ENCODE measurements at regions not wholly inside any gene's neighbourhood (a gene's known extent, or its start where the extent isn't known, plus 50 kb on each side); places are given as distances from the start of the nearest gene placed in this dataset.
"Not testable (repeated sequence)": the region's sequence is repeated elsewhere in the genome, so short reads cannot be mapped to it uniquely, and the experiment has no call there.

GRCh38 chr2:195574312-195574711 is 82.7 kb upstream of the SLC39A10 start:
- H3K36me3 Mint-ChIP-seq (ENCODE audit: insufficient read depth, unreplicated experiment), result no peaks in the 10 kb centered on the region
- no TSS peak for BruUV-seq (replicated peaks)
- no peak overlapping the region for H3K4me3 Mint-ChIP-seq (ENCODE audit: unreplicated experiment)
- no peaks in the 10 kb centered on the region for H3K27me3 Mint-ChIP-seq (ENCODE audit: insufficient read depth, unreplicated experiment)
- ChIA-PET CTCF (interaction anchor here (0.6 to 4.9 kb wide), 6 partner anchors 8 to 265 kb away, joined by 3 to 46 read pairs (median 3); partner anchors contain the start of gene SLC39A10), POLR2A (interaction anchor here (0.6 to 4.2 kb wide), 7 partner anchors 9 to 593 kb away, joined by 3 to 22 read pairs (median 3); no protein-coding TSS in a partner anchor)
- H3K9me3 Mint-ChIP-seq (ENCODE audit: unreplicated experiment), result no peaks in the 10 kb centered on the region
- no peak for DNase-seq (ENCODE audit: unreplicated experiment)
- no peak for TF ChIP-seq CTCF (IDR thresholded peaks at IDR 0.05; ENCODE audit: unreplicated experiment)
- peaks cover 15% of the 10 kb centered on the region for H3K4me1 Mint-ChIP-seq (ENCODE audit: insufficient read depth, unreplicated experiment)
- intact Hi-C loops (cut with micrococcal nuclease), result loop anchor here (10.0 kb wide), 1 partner anchor 490 kb away; the partner anchor contains the start of gene DNAH7
- H3K27ac Mint-ChIP-seq (ENCODE audit: low read depth, unreplicated experiment), result no peak overlapping the region

GRCh38 chr2:195572895-195573683 is 83.9 kb upstream of the SLC39A10 start:
- H3K36me3 Mint-ChIP-seq (ENCODE audit: insufficient read depth, unreplicated experiment), result no peaks in the 10 kb centered on the region
- TF ChIP-seq CTCF (IDR thresholded peaks at IDR 0.05; ENCODE audit: unreplicated experiment), result no peak
- H3K9me3 Mint-ChIP-seq (ENCODE audit: unreplicated experiment), result no peaks in the 10 kb centered on the region
- no peak overlapping the region for H3K27ac Mint-ChIP-seq (ENCODE audit: low read depth, unreplicated experiment)
- BruUV-seq (replicated peaks), result no TSS peak
- POLR2A ChIA-PET, result interaction anchor here (0.6 to 0.8 kb wide), 2 partner anchors 20 to 177 kb away, joined by 3 read pairs; no protein-coding TSS in a partner anchor
- no peak for DNase-seq (ENCODE audit: unreplicated experiment)
- H3K4me1 Mint-ChIP-seq (ENCODE audit: insufficient read depth, unreplicated experiment), result peaks cover 15% of the 10 kb centered on the region
- H3K27me3 Mint-ChIP-seq (ENCODE audit: insufficient read depth, unreplicated experiment), result no peaks in the 10 kb centered on the region
- H3K4me3 Mint-ChIP-seq (ENCODE audit: unreplicated experiment), result no peak overlapping the region
- CTCF ChIA-PET, result interaction anchor here (1.0 to 4.9 kb wide), 2 partner anchors 14 to 87 kb away, joined by 3 to 46 read pairs; no protein-coding TSS in a partner anchor
- intact Hi-C loops (cut with micrococcal nuclease), result loop anchor here (10.0 kb wide), 1 partner anchor 492 kb away; the partner anchor contains the start of gene DNAH7

GRCh38 chr2:195570329-195570728 is 86.7 kb upstream of the SLC39A10 start:
- no TSS peak for BruUV-seq (replicated peaks)
- no peak overlapping the region for H3K27ac Mint-ChIP-seq (ENCODE audit: low read depth, unreplicated experiment)
- intact Hi-C loops (cut with micrococcal nuclease), result loop anchor here (10.0 kb wide), 1 partner anchor 494 kb away; the partner anchor contains the start of gene DNAH7
- ChIA-PET CTCF (interaction anchor here (0.6 kb wide), 1 partner anchor 70 kb away, joined by 3 read pairs; no protein-coding TSS in a partner anchor), POLR2A (interaction anchor here (0.6 to 0.7 kb wide), 2 partner anchors 328 to 597 kb away, joined by 3 to 4 read pairs; no protein-coding TSS in a partner anchor)
- no peak for TF ChIP-seq CTCF (IDR thresholded peaks at IDR 0.05; ENCODE audit: unreplicated experiment)
- H3K4me3 Mint-ChIP-seq (ENCODE audit: unreplicated experiment), result no peak overlapping the region
- no peaks in the 10 kb centered on the region for H3K36me3 Mint-ChIP-seq (ENCODE audit: insufficient read depth, unreplicated experiment)
- DNase-seq (ENCODE audit: unreplicated experiment), result no peak
- H3K9me3 Mint-ChIP-seq (ENCODE audit: unreplicated experiment), result no peaks in the 10 kb centered on the region
- peaks cover 6% of the 10 kb centered on the region for H3K4me1 Mint-ChIP-seq (ENCODE audit: insufficient read depth, unreplicated experiment)
- no peaks in the 10 kb centered on the region for H3K27me3 Mint-ChIP-seq (ENCODE audit: insufficient read depth, unreplicated experiment)

- intact Hi-C loops (cut with micrococcal nuclease), result no loop called here
- no peaks in the 10 kb centered on the region for H3K9me3 Mint-ChIP-seq (ENCODE audit: unreplicated experiment)
- POLR2A ChIA-PET, result interaction anchor here (1.0 kb wide), 1 partner anchor 13 kb away, joined by 6 read pairs; no protein-coding TSS in a partner anchor
- no peak for TF ChIP-seq CTCF (IDR thresholded peaks at IDR 0.05; ENCODE audit: unreplicated experiment)
- no TSS peak for BruUV-seq (replicated peaks)
- no peaks in the 10 kb centered on the region for H3K27me3 Mint-ChIP-seq (ENCODE audit: insufficient read depth, unreplicated experiment)
- H3K4me3 Mint-ChIP-seq (ENCODE audit: unreplicated experiment), result no peak overlapping the region
- H3K4me1 Mint-ChIP-seq (ENCODE audit: insufficient read depth, unreplicated experiment), result no peaks in the 10 kb centered on the region
- H3K36me3 Mint-ChIP-seq (ENCODE audit: insufficient read depth, unreplicated experiment), result no peaks in the 10 kb centered on the region
- CTCF ChIA-PET, result interaction anchor here (0.9 kb wide), 1 partner anchor 35 kb away, joined by 3 read pairs; no protein-coding TSS in a partner anchor
- DNase-seq (ENCODE audit: unreplicated experiment), result no peak
- no peak overlapping the region for H3K27ac Mint-ChIP-seq (ENCODE audit: low read depth, unreplicated experiment)
Measured at GRCh38 chr2:195569255-195569654, 87.8 kb upstream of the SLC39A10 start.

- peak overlapping the region; percentile 63 for H3K27ac Mint-ChIP-seq (ENCODE audit: low read depth, unreplicated experiment)
- BruUV-seq (replicated peaks); DNase-seq (ENCODE audit: unreplicated experiment); H3K4me3 Mint-ChIP-seq (ENCODE audit: unreplicated experiment); H3K36me3 Mint-ChIP-seq (ENCODE audit: insufficient read depth, unreplicated experiment); H3K27me3 Mint-ChIP-seq (ENCODE audit: insufficient read depth, unreplicated experiment); H3K9me3 Mint-ChIP-seq (ENCODE audit: unreplicated experiment): not testable (repeated sequence)
- POLR2A ChIA-PET, result interaction anchor here (0.6 to 3.3 kb wide), 9 partner anchors 12 to 245 kb away, joined by 3 to 22 read pairs (median 3); partner anchors contain the start of gene SLC39A10
- intact Hi-C loops (cut with micrococcal nuclease), result loop anchor here (1.0 kb wide), 1 partner anchor 92 kb away; no protein-coding TSS in a partner anchor
- CTCF ChIA-PET, result interaction anchor here (0.5 to 1.5 kb wide), 10 partner anchors 65 to 722 kb away, joined by 3 to 5 read pairs (median 3); partner anchors contain the start of gene SLC39A10
- peaks cover 19% of the 10 kb centered on the region for H3K4me1 Mint-ChIP-seq (ENCODE audit: insufficient read depth, unreplicated experiment)
Measured at GRCh38 chr2:195564625-195565135, 92.3 kb upstream of the SLC39A10 start.
